ENCODE measurements at regions not wholly inside any gene's neighbourhood (a gene's known extent, or its start where the extent isn't known, plus 50 kb on each side); places are given as distances from the start of the nearest gene placed in this dataset.

DNA sequence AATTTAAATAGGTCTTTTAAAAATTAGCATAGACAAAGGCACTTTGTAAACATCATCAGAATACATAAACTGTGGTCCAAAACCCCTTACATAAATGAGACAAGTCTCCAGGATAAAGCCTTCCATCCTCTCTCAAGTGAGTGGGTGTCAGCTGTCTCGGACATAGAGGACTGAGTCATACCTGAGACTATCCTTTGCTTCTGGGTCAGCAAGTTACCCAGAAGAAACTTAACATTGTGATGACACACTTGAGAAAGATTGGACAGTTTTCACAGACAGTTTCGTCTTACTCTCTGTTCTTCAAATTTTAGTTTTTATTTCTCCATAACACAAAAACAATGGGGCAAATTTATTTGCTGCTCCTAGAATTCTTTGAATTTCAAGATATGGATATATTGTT, 838.0 kb downstream of the DHX35 start:
- TF ChIP-seq EZH2 (IDR thresholded peaks at IDR 0.05; ENCODE audit: low read depth, unreplicated experiment) (no peak), JUNB (IDR thresholded peaks at IDR 0.05; ENCODE audit: unreplicated experiment) (no peak), POLR2AphosphoS5 (IDR thresholded peaks at IDR 0.05; ENCODE audit: low read depth) (no peak), CREB1 (CRISPR knock-in tag; IDR thresholded peaks at IDR 0.05; ENCODE audit: low read depth) (no peak), NANOG (IDR thresholded peaks at IDR 0.05; ENCODE audit: borderline replicate concordance) (no peak), ZNF331 (CRISPR knock-in tag; IDR thresholded peaks at IDR 0.05; ENCODE audit: low read depth) (no peak), EZH2phosphoT487 (IDR thresholded peaks at IDR 0.05; ENCODE audit: unreplicated experiment) (no peak), STAT1 (IDR thresholded peaks at IDR 0.05; ENCODE audit: unreplicated experiment) (no peak)
- TF ChIP-seq, protein P1, sequence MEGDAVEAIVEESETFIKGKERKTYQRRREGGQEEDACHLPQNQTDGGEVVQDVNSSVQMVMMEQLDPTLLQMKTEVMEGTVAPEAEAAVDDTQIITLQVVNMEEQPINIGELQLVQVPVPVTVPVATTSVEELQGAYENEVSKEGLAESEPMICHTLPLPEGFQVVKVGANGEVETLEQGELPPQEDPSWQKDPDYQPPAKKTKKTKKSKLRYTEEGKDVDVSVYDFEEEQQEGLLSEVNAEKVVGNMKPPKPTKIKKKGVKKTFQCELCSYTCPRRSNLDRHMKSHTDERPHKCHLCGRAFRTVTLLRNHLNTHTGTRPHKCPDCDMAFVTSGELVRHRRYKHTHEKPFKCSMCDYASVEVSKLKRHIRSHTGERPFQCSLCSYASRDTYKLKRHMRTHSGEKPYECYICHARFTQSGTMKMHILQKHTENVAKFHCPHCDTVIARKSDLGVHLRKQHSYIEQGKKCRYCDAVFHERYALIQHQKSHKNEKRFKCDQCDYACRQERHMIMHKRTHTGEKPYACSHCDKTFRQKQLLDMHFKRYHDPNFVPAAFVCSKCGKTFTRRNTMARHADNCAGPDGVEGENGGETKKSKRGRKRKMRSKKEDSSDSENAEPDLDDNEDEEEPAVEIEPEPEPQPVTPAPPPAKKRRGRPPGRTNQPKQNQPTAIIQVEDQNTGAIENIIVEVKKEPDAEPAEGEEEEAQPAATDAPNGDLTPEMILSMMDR (conservative IDR thresholded peaks at IDR 0.05; ENCODE audit: low read depth in 2 of 2), result no peak
- TF ChIP-seq, protein P2, sequence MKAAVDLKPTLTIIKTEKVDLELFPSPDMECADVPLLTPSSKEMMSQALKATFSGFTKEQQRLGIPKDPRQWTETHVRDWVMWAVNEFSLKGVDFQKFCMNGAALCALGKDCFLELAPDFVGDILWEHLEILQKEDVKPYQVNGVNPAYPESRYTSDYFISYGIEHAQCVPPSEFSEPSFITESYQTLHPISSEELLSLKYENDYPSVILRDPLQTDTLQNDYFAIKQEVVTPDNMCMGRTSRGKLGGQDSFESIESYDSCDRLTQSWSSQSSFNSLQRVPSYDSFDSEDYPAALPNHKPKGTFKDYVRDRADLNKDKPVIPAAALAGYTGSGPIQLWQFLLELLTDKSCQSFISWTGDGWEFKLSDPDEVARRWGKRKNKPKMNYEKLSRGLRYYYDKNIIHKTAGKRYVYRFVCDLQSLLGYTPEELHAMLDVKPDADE (IDR thresholded peaks at IDR 0.05), result no peak
- TF ChIP-seq, protein P3, sequence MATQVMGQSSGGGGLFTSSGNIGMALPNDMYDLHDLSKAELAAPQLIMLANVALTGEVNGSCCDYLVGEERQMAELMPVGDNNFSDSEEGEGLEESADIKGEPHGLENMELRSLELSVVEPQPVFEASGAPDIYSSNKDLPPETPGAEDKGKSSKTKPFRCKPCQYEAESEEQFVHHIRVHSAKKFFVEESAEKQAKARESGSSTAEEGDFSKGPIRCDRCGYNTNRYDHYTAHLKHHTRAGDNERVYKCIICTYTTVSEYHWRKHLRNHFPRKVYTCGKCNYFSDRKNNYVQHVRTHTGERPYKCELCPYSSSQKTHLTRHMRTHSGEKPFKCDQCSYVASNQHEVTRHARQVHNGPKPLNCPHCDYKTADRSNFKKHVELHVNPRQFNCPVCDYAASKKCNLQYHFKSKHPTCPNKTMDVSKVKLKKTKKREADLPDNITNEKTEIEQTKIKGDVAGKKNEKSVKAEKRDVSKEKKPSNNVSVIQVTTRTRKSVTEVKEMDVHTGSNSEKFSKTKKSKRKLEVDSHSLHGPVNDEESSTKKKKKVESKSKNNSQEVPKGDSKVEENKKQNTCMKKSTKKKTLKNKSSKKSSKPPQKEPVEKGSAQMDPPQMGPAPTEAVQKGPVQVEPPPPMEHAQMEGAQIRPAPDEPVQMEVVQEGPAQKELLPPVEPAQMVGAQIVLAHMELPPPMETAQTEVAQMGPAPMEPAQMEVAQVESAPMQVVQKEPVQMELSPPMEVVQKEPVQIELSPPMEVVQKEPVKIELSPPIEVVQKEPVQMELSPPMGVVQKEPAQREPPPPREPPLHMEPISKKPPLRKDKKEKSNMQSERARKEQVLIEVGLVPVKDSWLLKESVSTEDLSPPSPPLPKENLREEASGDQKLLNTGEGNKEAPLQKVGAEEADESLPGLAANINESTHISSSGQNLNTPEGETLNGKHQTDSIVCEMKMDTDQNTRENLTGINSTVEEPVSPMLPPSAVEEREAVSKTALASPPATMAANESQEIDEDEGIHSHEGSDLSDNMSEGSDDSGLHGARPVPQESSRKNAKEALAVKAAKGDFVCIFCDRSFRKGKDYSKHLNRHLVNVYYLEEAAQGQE (IDR thresholded peaks at IDR 0.05; ENCODE audit: unreplicated experiment), result no peak
